ENCODE measurements at regions not wholly inside any gene's neighbourhood (a gene's known extent, or its start where the extent isn't known, plus 50 kb on each side); places are given as distances from the start of the nearest gene placed in this dataset.

DNA sequence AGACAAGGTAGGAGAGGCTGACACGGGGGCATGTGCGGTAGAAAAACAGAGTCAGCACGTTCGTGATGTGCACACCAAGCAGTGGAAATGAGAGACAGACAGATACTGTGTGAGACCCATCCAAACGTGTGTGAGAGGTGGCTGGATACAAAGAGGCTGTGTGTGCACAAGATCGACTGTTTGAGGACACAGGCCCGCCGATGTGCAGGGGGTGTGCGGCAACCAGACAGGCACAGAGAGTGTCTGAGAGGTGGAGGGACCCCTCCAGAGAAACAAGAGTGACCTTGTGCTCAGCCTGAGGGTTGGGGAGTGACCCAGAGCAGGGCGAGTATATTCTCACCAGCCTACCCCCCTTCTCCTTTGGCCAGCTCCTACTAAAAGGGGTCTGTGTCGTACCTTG, 97.8 kb upstream of the IPO9 start:
- WGBS (ENCODE audit: low lambda C conversion rate) = 88% methylated on average over 9 of the region's 11 CpGs
- H3K4me1 ChIP-seq (ENCODE audit: control insufficient read depth in 1 of 2, insufficient read depth in 2 of 2, low read depth in 1 of 2, low read length in 1 of 2) = peaks cover 19 to 31% of the 10 kb centered on the region in 2 experiments
- no peaks in the 10 kb centered on the region for H3K27me3 ChIP-seq (ENCODE audit: insufficient read depth)
- no peak for DNase-seq
- H3K4me2 ChIP-seq = no peak overlapping the region; the same call in 1 of the 2 replicates
- peaks cover 6% of the 10 kb centered on the region; the same call in 1 of the 2 replicates for H4K20me1 ChIP-seq (ENCODE audit: insufficient read depth)
- H3K4me3 ChIP-seq (ENCODE audit: low read depth in 2 of 2, low read length in 1 of 2) = no peak overlapping the region
- no peak overlapping the region for H3K9ac ChIP-seq
- CTCF ChIA-PET = interaction anchor here (1.0 to 35.0 kb wide), 10 partner anchors 9 to 200 kb away, joined by 3 to 827 read pairs (median 5); no protein-coding TSS in a partner anchor
- no peaks in the 10 kb centered on the region for H3K9me2 ChIP-seq
- peak overlapping the region; percentile 39 to 67 for H3K27ac ChIP-seq (ENCODE audit: low read depth in 2 of 2, low read length in 1 of 2)
- POLR2A ChIA-PET = no interaction called here
- H3K9me3 ChIP-seq = no peaks in the 10 kb centered on the region
- peaks cover 2 to 31% of the 10 kb centered on the region in 2 experiments for H3K36me3 ChIP-seq (replicated peaks in 1 of 2; ENCODE audit: control insufficient read depth in 1 of 2, insufficient read depth in 2 of 2, low read length in 1 of 2)
- peaks cover 22% of the 10 kb centered on the region for H3F3A ChIP-seq (replicated peaks; ENCODE audit: insufficient read depth)
- H2AFZ ChIP-seq (ENCODE audit: low read depth) = no peak overlapping the region
- TF ChIP-seq RXRA (IDR thresholded peaks at IDR 0.05; ENCODE audit: borderline replicate concordance, low read depth) (no peak), RFX5 (IDR thresholded peaks at IDR 0.05; ENCODE audit: low read length) (no peak), CHD2 (IDR thresholded peaks at IDR 0.05; ENCODE audit: low read length, partially characterized antibody) (no peak), POLR2AphosphoS5 (IDR thresholded peaks at IDR 0.05; ENCODE audit: low read depth, low read length) (no peak), YY1 (IDR thresholded peaks at IDR 0.05; ENCODE audit: low read depth) (no peak), ELF1 (IDR thresholded peaks at IDR 0.05) (no peak), NRF1 (IDR thresholded peaks at IDR 0.05; ENCODE audit: low read depth, low read length) (no peak), JUND (IDR thresholded peaks at IDR 0.05) (no peak)
- TF ChIP-seq, protein P1, sequence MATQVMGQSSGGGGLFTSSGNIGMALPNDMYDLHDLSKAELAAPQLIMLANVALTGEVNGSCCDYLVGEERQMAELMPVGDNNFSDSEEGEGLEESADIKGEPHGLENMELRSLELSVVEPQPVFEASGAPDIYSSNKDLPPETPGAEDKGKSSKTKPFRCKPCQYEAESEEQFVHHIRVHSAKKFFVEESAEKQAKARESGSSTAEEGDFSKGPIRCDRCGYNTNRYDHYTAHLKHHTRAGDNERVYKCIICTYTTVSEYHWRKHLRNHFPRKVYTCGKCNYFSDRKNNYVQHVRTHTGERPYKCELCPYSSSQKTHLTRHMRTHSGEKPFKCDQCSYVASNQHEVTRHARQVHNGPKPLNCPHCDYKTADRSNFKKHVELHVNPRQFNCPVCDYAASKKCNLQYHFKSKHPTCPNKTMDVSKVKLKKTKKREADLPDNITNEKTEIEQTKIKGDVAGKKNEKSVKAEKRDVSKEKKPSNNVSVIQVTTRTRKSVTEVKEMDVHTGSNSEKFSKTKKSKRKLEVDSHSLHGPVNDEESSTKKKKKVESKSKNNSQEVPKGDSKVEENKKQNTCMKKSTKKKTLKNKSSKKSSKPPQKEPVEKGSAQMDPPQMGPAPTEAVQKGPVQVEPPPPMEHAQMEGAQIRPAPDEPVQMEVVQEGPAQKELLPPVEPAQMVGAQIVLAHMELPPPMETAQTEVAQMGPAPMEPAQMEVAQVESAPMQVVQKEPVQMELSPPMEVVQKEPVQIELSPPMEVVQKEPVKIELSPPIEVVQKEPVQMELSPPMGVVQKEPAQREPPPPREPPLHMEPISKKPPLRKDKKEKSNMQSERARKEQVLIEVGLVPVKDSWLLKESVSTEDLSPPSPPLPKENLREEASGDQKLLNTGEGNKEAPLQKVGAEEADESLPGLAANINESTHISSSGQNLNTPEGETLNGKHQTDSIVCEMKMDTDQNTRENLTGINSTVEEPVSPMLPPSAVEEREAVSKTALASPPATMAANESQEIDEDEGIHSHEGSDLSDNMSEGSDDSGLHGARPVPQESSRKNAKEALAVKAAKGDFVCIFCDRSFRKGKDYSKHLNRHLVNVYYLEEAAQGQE (IDR thresholded peaks at IDR 0.05; ENCODE audit: low read depth, low read length) = no peak
- peaks cover 100% of the 10 kb centered on the region for H3K79me2 ChIP-seq (ENCODE audit: insufficient read depth)

DNA sequence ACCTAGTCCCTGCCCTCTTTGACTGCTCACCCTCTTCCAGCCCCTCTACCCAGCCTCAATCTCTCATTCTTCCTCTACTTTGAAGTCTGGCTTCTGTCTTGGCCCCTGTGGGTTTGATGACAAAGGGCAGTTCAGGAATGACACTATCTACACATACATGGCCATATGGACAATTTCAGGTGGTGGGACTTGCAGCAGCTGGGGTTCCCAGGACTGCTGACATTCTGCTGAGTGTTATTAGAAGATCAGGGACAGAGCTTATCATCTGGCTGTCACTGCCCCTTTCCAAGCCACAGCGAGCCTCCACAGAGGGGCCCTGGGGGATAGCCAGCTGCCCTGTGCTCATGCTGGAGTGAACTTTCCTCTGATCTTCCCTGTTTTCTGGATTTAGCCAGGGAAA, 97.4 kb upstream of the IPO9 start:
- no peak overlapping the region for H3K9ac ChIP-seq
- POLR2A ChIA-PET = no interaction called here

More for the DNA sequence above, 97.4 kb upstream of the IPO9 start:
- Histone ChIP-seq H3K4me3 (ENCODE audit: low read depth in 2 of 2, low read length in 1 of 2) (no peak overlapping the region), H4K20me1 (ENCODE audit: insufficient read depth) (peaks cover 6% of the 10 kb centered on the region; the same call in 1 of the 2 replicates), H3K27me3 (ENCODE audit: insufficient read depth) (no peaks in the 10 kb centered on the region), H3K4me1 (ENCODE audit: control insufficient read depth in 1 of 2, insufficient read depth in 2 of 2, low read depth in 1 of 2, low read length in 1 of 2) (peaks cover 19 to 35% of the 10 kb centered on the region in 2 experiments), H3K79me2 (ENCODE audit: insufficient read depth) (peaks cover 100% of the 10 kb centered on the region), H3K9me2 (no peaks in the 10 kb centered on the region), H3K9me3 (no peaks in the 10 kb centered on the region), H3F3A (replicated peaks; ENCODE audit: insufficient read depth) (peaks cover 26% of the 10 kb centered on the region), H3K36me3 (replicated peaks in 1 of 2; ENCODE audit: control insufficient read depth in 1 of 2, insufficient read depth in 2 of 2, low read length in 1 of 2) (peaks cover 2 to 31% of the 10 kb centered on the region in 2 experiments), H3K27ac (ENCODE audit: low read depth in 2 of 2, low read length in 1 of 2) (peak overlapping the region; percentile 39 to 67; a peak in 3 of 4 replicates), H3K4me2 (peak overlapping the region; percentile 13; the same call in 1 of the 2 replicates), H2AFZ (ENCODE audit: low read depth) (no peak overlapping the region)
- DNase-seq = peak; percentile 89
- CTCF ChIA-PET = interaction anchor here (0.6 to 35.0 kb wide), 10 partner anchors 9 to 138 kb away, joined by 3 to 827 read pairs (median 5); no protein-coding TSS in a partner anchor
- 67% methylated on average over 1 of the region's 1 CpG for WGBS (ENCODE audit: low lambda C conversion rate)
- peak; percentile 92 for TF ChIP-seq GATA2 (CRISPR knock-in tag; IDR thresholded peaks at IDR 0.05)
- TF ChIP-seq CHD2 (IDR thresholded peaks at IDR 0.05; ENCODE audit: low read length, partially characterized antibody) = peak; percentile 73
- peak; percentile 99 for TF ChIP-seq RCOR1 (IDR thresholded peaks at IDR 0.05; ENCODE audit: low read length)
- TF ChIP-seq TCF12 (IDR thresholded peaks at IDR 0.05) = peak; percentile 93
- TF ChIP-seq EP300 (IDR thresholded peaks at IDR 0.05; ENCODE audit: borderline replicate concordance in 1 of 2, low read depth in 1 of 2, low read length in 1 of 2) = peak in 1 of 2 experiments; percentile 86; a peak in 2 of 4 replicates
- TF ChIP-seq, protein P2, sequence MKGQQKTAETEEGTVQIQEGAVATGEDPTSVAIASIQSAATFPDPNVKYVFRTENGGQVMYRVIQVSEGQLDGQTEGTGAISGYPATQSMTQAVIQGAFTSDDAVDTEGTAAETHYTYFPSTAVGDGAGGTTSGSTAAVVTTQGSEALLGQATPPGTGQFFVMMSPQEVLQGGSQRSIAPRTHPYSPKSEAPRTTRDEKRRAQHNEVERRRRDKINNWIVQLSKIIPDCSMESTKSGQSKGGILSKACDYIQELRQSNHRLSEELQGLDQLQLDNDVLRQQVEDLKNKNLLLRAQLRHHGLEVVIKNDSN (IDR thresholded peaks at IDR 0.05; ENCODE audit: borderline replicate concordance, low read depth) = no peak
- peak; percentile 82 for TF ChIP-seq POLR2AphosphoS5 (IDR thresholded peaks at IDR 0.05; ENCODE audit: low read depth, low read length)
- TF ChIP-seq, protein P3, sequence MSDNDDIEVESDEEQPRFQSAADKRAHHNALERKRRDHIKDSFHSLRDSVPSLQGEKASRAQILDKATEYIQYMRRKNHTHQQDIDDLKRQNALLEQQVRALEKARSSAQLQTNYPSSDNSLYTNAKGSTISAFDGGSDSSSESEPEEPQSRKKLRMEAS (IDR thresholded peaks at IDR 0.05; ENCODE audit: low read depth) = no peak
- TF ChIP-seq, protein P4, sequence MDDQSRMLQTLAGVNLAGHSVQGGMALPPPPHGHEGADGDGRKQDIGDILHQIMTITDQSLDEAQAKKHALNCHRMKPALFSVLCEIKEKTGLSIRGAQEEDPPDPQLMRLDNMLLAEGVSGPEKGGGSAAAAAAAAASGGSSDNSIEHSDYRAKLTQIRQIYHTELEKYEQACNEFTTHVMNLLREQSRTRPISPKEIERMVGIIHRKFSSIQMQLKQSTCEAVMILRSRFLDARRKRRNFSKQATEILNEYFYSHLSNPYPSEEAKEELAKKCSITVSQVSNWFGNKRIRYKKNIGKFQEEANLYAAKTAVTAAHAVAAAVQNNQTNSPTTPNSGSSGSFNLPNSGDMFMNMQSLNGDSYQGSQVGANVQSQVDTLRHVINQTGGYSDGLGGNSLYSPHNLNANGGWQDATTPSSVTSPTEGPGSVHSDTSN (IDR thresholded peaks at IDR 0.05) = peak; percentile 63
- TF ChIP-seq MXI1 (IDR thresholded peaks at IDR 0.05; ENCODE audit: low read depth, low read length) = peak; percentile 26; the same call in 1 of the 2 replicates
- no peak for TF ChIP-seq RFX5 (IDR thresholded peaks at IDR 0.05; ENCODE audit: low read length)
